Caco-2 (cell line): ENCODE measurements at regions not wholly inside any gene's neighbourhood (a gene's known extent, or its start where the extent isn't known, plus 50 kb on each side); places are given as distances from the start of the nearest gene placed in this dataset.

Experiments
- BruUV-seq: library from RNA; stranded (reverse); fragments of 400-500 nt; replicated peaks from 2 replicates; lab custom pipeline; 2021; lab: Mats Ljungman, UMichigan
- CTCF ChIA-PET: fragments of 300-600 bp; sonication (Branson Sonifier 250); formaldehyde crosslinking; loops from one replicate; lab custom pipeline; 2022; ENCODE audit warnings: antibody characterized with exemption; lab: Charles Lee
- POLR2A ChIA-PET: fragments of 300-600 bp; sonication (Branson Sonifier 250); formaldehyde crosslinking; loops from one replicate; lab custom pipeline; 2022; ENCODE audit warnings: antibody characterized with exemption; lab: Charles Lee
- DNase-seq, 2 experiments: peaks; one replicate each; pipeline versions ENCODE4 v3.0.0 to v3.0.0-alpha.2; 2020 to 2022
- H3K27me3 ChIP-seq: replicated peaks from 2 replicates; pipeline ENCODE4 v1.6.0; 2011; ENCODE audit warnings: low read length; ENCODE audit not compliant: control insufficient read depth, insufficient read depth
- H3K36me3 ChIP-seq: 2 replicates; pipeline ENCODE4 v1.5.1; 2011; ENCODE audit warnings: low read length; ENCODE audit not compliant: control insufficient read depth, insufficient read depth
- H3K4me1 ChIP-seq: fragments of 250-450 bp; sonication (Bioruptor Pico); 2 replicates; pipeline ENCODE4 v1.5.1; 2020; ENCODE audit warnings: mild to moderate bottlenecking
- H3K4me3 ChIP-seq: 2 replicates; pipeline ENCODE4 v1.5.1; 2011; ENCODE audit warnings: low read depth, mild to moderate bottlenecking, control low read depth, low read length
- H3K9me3 ChIP-seq: fragments of 250-450 bp; sonication (Bioruptor Pico); 2 replicates; pipeline ENCODE4 v1.5.1; 2020; ENCODE audit warnings: mild to moderate bottlenecking, moderate library complexity
- H3K27ac Mint-ChIP-seq: one replicate; pipeline ENCODE4 v1.8.0; 2022; ENCODE audit warnings: mixed read lengths; ENCODE audit not compliant: unreplicated experiment
- H3K27me3 Mint-ChIP-seq: one replicate; pipeline ENCODE4 v1.8.0; 2022; ENCODE audit warnings: mixed read lengths; ENCODE audit not compliant: insufficient read depth, unreplicated experiment
- H3K36me3 Mint-ChIP-seq: one replicate; pipeline ENCODE4 v1.8.0; 2022; ENCODE audit warnings: mild to moderate bottlenecking, mixed read lengths; ENCODE audit not compliant: insufficient read depth, unreplicated experiment
- H3K4me1 Mint-ChIP-seq: one replicate; pipeline ENCODE4 v1.8.0; 2022; ENCODE audit warnings: low read depth, mixed read lengths; ENCODE audit not compliant: unreplicated experiment
- H3K4me3 Mint-ChIP-seq: one replicate; pipeline ENCODE4 v1.8.0; 2022; ENCODE audit warnings: mild to moderate bottlenecking, moderate library complexity, mixed read lengths; ENCODE audit not compliant: unreplicated experiment
- H3K9me3 Mint-ChIP-seq: one replicate; pipeline ENCODE4 v1.8.0; 2022; ENCODE audit warnings: mixed read lengths; ENCODE audit not compliant: unreplicated experiment
- intact Hi-C: fragments of 100-400 bp; cut with micrococcal nuclease; formaldehyde crosslinking; loops from one replicate; pipeline ENCODE4 v1.10.0; 2022; ENCODE audit not compliant: unreplicated experiment
- TF ChIP-seq, protein P1 (sequence below), 2 experiments: fragments of 200-600 bp in 1 of 2; IDR thresholded peaks; 1 replicate in 1 of 2; 2 replicates in 1 of 2; pipeline versions ENCODE4 v1.5.1 to v1.8.0; 2011 to 2022; ENCODE audit warnings: antibody characterized with exemption in 1 of 2, control low read depth in 1 of 2, inconsistent platforms in 1 of 2, low read depth in 1 of 2, low read length in 1 of 2, mild to moderate bottlenecking in 1 of 2, moderate library complexity in 1 of 2; ENCODE audit not compliant: insufficient read depth in 1 of 2, severe bottlenecking in 1 of 2, unreplicated experiment in 1 of 2

DNA sequence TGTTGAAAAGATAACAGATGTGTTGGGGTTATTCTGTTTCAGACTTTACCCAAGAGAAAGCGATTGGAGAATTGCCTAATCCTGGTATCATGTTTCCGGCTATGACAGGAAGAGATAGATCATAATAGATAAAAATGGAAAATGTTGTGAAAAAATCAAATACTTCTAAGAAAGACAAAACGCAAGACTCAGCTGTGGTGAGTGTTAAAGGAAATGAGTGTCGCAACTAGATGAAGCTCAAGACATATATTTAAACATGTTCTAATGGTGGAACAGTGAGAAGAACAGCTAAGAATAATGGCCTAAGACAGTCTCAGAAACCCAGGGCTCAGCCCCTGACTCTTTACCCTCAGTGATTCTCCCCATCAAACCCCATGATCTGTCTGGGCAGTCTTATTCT, 426.7 kb upstream of the RUNX1 start:
- no peaks in the 10 kb centered on the region for H3K36me3 Mint-ChIP-seq
- Histone ChIP-seq H3K9me3 (no peaks in the 10 kb centered on the region), H3K4me3 (no peak overlapping the region), H3K4me1 (no peaks in the 10 kb centered on the region), H3K36me3 (no peaks in the 10 kb centered on the region), H3K27me3 (no peaks in the 10 kb centered on the region)
- no TSS peak for BruUV-seq
- no peak overlapping the region for H3K27ac Mint-ChIP-seq
- H3K4me3 Mint-ChIP-seq: no peak overlapping the region
- DNase-seq: no peak
- intact Hi-C loops: no loop called here
- H3K4me1 Mint-ChIP-seq: peaks cover 7% of the 10 kb centered on the region
- ChIA-PET CTCF (no interaction called here), POLR2A (no interaction called here)
- H3K9me3 Mint-ChIP-seq: peaks cover 13% of the 10 kb centered on the region
- peaks cover 3% of the 10 kb centered on the region for H3K27me3 Mint-ChIP-seq
- TF ChIP-seq, protein P1, sequence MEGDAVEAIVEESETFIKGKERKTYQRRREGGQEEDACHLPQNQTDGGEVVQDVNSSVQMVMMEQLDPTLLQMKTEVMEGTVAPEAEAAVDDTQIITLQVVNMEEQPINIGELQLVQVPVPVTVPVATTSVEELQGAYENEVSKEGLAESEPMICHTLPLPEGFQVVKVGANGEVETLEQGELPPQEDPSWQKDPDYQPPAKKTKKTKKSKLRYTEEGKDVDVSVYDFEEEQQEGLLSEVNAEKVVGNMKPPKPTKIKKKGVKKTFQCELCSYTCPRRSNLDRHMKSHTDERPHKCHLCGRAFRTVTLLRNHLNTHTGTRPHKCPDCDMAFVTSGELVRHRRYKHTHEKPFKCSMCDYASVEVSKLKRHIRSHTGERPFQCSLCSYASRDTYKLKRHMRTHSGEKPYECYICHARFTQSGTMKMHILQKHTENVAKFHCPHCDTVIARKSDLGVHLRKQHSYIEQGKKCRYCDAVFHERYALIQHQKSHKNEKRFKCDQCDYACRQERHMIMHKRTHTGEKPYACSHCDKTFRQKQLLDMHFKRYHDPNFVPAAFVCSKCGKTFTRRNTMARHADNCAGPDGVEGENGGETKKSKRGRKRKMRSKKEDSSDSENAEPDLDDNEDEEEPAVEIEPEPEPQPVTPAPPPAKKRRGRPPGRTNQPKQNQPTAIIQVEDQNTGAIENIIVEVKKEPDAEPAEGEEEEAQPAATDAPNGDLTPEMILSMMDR (IDR thresholded peaks at IDR 0.05; ENCODE audit: insufficient read depth in 1 of 2, low read depth in 1 of 2, low read length in 1 of 2, severe bottlenecking in 1 of 2, unreplicated experiment in 1 of 2): no peak

DNA sequence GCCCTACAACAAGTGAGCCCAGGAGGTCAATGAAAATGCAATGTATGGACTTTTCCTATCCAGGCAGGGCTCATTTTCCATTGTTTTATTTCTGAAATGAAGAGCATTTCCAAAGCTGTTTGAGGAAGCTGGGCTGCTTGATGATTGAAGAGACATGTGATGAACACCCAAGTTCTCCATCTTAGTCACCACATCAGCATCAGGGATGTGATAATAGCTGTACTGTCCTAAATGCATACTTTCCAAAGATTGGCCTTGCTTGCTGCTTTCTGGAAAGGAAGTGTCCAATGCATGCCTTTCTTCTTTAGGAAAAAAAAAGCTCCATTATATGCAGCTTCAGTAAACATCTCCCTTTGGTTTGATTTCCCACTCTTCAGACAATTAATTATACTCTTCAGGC, 425.9 kb upstream of the RUNX1 start:
- ChIA-PET POLR2A (no interaction called here), CTCF (no interaction called here)
- no peak for DNase-seq
- no TSS peak for BruUV-seq
- Histone ChIP-seq H3K4me3 (no peak overlapping the region), H3K27me3 (no peaks in the 10 kb centered on the region), H3K36me3 (no peaks in the 10 kb centered on the region), H3K9me3 (no peaks in the 10 kb centered on the region), H3K4me1 (no peaks in the 10 kb centered on the region)
- no peak overlapping the region for H3K4me3 Mint-ChIP-seq
- TF ChIP-seq, protein P1 (IDR thresholded peaks at IDR 0.05; ENCODE audit: insufficient read depth in 1 of 2, low read depth in 1 of 2, low read length in 1 of 2, severe bottlenecking in 1 of 2, unreplicated experiment in 1 of 2): no peak
- peaks cover 12% of the 10 kb centered on the region for H3K9me3 Mint-ChIP-seq
- H3K4me1 Mint-ChIP-seq: peaks cover 7% of the 10 kb centered on the region
- intact Hi-C loops: no loop called here
- H3K36me3 Mint-ChIP-seq: no peaks in the 10 kb centered on the region
- H3K27ac Mint-ChIP-seq: no peak overlapping the region
- peaks cover 3% of the 10 kb centered on the region for H3K27me3 Mint-ChIP-seq

DNA sequence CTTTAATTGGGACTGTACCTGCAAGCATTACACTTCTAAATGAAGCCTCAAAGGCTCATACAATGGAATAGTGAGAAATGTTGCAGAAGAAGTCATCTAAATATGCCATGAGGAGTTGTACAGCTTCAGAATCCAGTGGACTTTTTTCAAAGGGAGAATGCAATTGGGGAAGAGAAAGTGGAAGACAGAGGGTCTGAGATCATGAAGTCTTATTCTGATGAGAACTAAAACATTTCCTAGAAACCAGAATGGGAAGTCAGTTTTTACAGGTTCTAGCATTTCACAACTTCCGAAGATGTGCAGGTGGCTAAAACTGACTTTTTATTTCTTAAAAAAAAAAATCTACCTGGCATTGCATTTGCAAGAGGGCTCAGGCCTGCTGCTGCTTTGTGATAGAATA, 424.4 kb upstream of the RUNX1 start:
- no TSS peak for BruUV-seq
- no peaks in the 10 kb centered on the region for H3K27me3 Mint-ChIP-seq
- H3K9me3 Mint-ChIP-seq: no peaks in the 10 kb centered on the region
- intact Hi-C loops: no loop called here
- H3K27ac Mint-ChIP-seq: no peak overlapping the region
- H3K36me3 Mint-ChIP-seq: no peaks in the 10 kb centered on the region
- CTCF ChIA-PET: no interaction called here
- Histone ChIP-seq H3K9me3 (no peaks in the 10 kb centered on the region), H3K36me3 (no peaks in the 10 kb centered on the region), H3K4me3 (no peak overlapping the region), H3K27me3 (no peaks in the 10 kb centered on the region), H3K4me1 (no peaks in the 10 kb centered on the region)
- no peak overlapping the region for H3K4me3 Mint-ChIP-seq
- TF ChIP-seq, protein P1 (IDR thresholded peaks at IDR 0.05; ENCODE audit: insufficient read depth in 1 of 2, low read depth in 1 of 2, low read length in 1 of 2, severe bottlenecking in 1 of 2, unreplicated experiment in 1 of 2): no peak
- H3K4me1 Mint-ChIP-seq: peaks cover 7% of the 10 kb centered on the region
- POLR2A ChIA-PET: no interaction called here
- DNase-seq: no peak
